Activated CD4-positive, alpha-beta T cell treated with anti-CD3 and anti-CD28 coated beads for 36 hours (primary cell): ENCODE measurements at regions not wholly inside any gene's neighbourhood (a gene's known extent, or its start where the extent isn't known, plus 50 kb on each side); places are given as distances from the start of the nearest gene placed in this dataset.
A peak's percentile ranks its signal among the peaks of the same experiment; 100 is the strongest.

ENCODE experiments used
- ATAC-seq: fragments of 200-7000 bp; cut with Tn5 transposase; one replicate; pipeline ENCODE4 v1.10.0; 2021; ENCODE audit warnings: mild to moderate bottlenecking, moderate library complexity
- CTCF ChIA-PET: fragments of 350-600 bp; sonication (Branson Sonifier 250); formaldehyde crosslinking; loops from one replicate; lab custom pipeline; 2021; ENCODE audit warnings: antibody characterized with exemption; lab: Charles Lee
- POLR2A ChIA-PET: fragments of 350-600 bp; sonication (Branson Sonifier 250); formaldehyde crosslinking; loops from one replicate; lab custom pipeline; 2021; ENCODE audit warnings: antibody characterized with exemption, inconsistent platforms; lab: Charles Lee
- DNase-seq: peaks from one replicate; pipeline ENCODE4 v3.0.0-alpha.2; 2020
- H3K27ac Mint-ChIP-seq: one replicate; pipeline ENCODE4 v1.8.0; 2021; ENCODE audit warnings: mixed read lengths
- H3K27me3 Mint-ChIP-seq: one replicate; pipeline ENCODE4 v1.8.0; 2021; ENCODE audit warnings: mixed read lengths
- H3K36me3 Mint-ChIP-seq: one replicate; pipeline ENCODE4 v1.8.0; 2021; ENCODE audit warnings: low read depth, mixed read lengths
- H3K4me1 Mint-ChIP-seq: one replicate; pipeline ENCODE4 v1.8.0; 2021; ENCODE audit warnings: mixed read lengths
- H3K4me3 Mint-ChIP-seq: one replicate; pipeline ENCODE4 v1.8.0; 2021; ENCODE audit warnings: mild to moderate bottlenecking, moderate library complexity, mixed read lengths
- H3K9me3 Mint-ChIP-seq: one replicate; pipeline ENCODE4 v1.8.0; 2021; ENCODE audit warnings: low read depth, mixed read lengths
- intact Hi-C, 2 experiments: fragments of 100-400 bp; cut with DNase I in 1 of 2; cut with micrococcal nuclease in 1 of 2; formaldehyde crosslinking; loops; one replicate each; pipeline versions ENCODE4 v1.14.2 to v1.15.1; 2022 to 2024; cut with DNase I, micrococcal nuclease

DNA sequence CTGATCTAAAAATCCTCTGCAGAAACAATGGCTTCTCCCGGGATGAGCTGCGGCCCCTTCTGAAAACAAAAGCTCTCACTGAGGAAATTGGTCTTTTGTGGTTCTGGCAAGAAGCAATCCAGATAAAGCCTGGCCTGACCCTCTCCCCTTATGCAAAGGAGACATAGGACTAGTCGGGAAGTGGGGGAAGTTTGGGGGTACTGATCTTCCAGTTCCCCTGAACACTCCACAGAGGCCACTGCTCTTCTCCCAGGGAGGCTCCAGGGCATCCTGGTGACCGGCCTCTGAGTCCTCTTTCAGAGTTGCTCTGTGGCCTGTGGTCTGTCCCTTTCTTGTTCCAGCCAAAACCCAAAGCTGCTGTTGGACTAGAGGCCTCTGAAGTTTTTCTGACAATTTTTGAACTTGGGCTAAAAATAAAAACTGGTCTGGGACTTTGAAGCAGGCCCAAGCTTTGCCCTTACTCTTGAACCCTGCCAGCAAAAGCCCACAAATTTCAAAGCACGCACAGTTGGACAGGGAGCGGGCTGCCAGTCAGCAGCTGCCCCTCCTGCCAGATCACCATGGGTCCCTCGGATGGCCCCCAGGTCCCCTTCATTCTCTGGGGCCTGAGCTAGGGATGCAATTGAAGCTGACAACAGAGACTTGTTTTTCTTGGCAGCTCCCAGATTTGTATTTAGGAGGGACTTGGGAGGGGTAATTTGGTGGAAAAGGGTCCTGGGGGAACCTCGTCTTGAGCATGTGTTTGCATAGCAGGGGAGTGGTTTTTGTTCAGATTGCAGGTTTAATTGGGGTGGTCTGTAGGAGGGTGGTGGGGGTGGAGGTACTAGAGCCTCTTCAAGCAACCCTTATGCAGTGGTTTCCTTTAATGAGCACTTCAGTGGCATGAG is 381.6 kb upstream of the CADM1 start:
- H3K27ac Mint-ChIP-seq: no peak overlapping the region
- H3K9me3 Mint-ChIP-seq: peaks cover 9% of the 10 kb centered on the region
- DNase-seq (no peak), ATAC-seq (no peak)
- peaks cover 2% of the 10 kb centered on the region for H3K27me3 Mint-ChIP-seq
- intact Hi-C loops: no loop called here
- POLR2A ChIA-PET: interaction anchor here (0.5 kb wide), 1 partner anchor 484 kb away, joined by 5 read pairs; no protein-coding TSS in a partner anchor
- peaks cover 4% of the 10 kb centered on the region for H3K36me3 Mint-ChIP-seq
- CTCF ChIA-PET: no interaction called here
- H3K4me1 Mint-ChIP-seq: no peaks in the 10 kb centered on the region
- no peak overlapping the region for H3K4me3 Mint-ChIP-seq

DNA sequence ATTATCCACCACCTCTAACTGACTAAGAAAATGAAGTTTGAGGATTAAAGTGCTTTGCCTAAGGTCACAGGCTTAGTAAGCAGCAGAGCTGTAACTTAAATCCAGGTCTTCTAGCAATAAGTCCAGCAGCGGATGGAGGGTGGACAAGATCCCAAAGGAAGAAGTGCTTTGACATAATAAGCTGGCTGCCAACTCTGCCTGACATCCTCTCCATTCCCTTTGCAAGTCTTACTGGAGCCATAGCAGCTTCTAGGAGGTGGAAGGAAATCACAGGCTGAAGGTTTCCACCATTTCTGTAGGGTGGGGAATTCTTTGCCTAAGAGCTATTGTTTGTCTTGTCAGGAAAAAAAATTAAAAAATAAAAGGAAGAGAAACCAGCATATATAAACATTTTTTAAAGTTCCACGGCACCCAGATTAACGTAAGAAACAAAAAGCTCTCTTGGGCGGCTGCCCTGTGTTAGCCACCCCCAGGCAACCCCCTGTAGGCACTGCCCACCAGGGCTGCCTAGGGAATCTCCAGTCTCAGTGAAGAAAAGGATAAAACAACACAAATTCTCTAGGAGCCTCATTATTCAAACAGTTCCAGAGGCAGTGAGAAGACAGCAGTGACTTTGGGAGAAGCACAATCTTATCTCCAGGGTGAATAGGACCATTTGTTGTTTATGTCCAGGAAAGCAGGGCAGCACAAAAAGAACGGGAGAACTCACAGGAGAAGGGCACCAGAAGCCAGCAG is 380.8 kb upstream of the CADM1 start:
- H3K4me1 Mint-ChIP-seq: no peaks in the 10 kb centered on the region
- no peak overlapping the region for H3K4me3 Mint-ChIP-seq
- DNase-seq (no peak), ATAC-seq (no peak)
- CTCF ChIA-PET: no interaction called here
- H3K9me3 Mint-ChIP-seq: peaks cover 7% of the 10 kb centered on the region
- POLR2A ChIA-PET: no interaction called here
- no peaks in the 10 kb centered on the region for H3K27me3 Mint-ChIP-seq
- no peak overlapping the region for H3K27ac Mint-ChIP-seq
- intact Hi-C loops: no loop called here
- H3K36me3 Mint-ChIP-seq: peaks cover 4% of the 10 kb centered on the region

DNA sequence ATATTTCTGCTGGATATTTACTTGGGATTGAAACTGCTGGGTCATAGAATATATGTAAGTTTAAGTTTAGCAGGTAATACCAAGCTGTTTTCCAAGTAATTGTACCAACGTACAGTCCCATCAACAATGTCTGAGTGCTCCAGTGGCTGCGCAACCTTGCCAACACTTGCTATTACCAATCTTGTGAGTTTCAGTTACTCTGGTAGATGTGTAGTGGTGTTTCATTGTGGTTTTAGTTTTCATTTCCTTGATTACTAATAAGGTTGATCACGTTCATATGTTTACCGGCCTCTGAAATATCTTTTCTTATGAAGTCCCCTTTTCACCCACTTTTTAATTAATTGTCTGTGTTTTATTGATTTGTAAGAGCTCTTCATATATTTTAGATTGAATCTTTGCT is 370.6 kb upstream of the CADM1 start:
- CTCF ChIA-PET: no interaction called here
- no peak for DNase-seq
- Mint-ChIP-seq H3K27me3 (peaks cover 5% of the 10 kb centered on the region), H3K27ac (no peak overlapping the region), H3K36me3 (no peaks in the 10 kb centered on the region), H3K4me3 (no peak overlapping the region), H3K9me3 (no peaks in the 10 kb centered on the region), H3K4me1 (no peaks in the 10 kb centered on the region)
- POLR2A ChIA-PET: no interaction called here
- intact Hi-C loops: no loop called here
- ATAC-seq: no peak

GRCh38 chr11:115873813-115874212 is 369.6 kb upstream of the CADM1 start:
- POLR2A ChIA-PET: no interaction called here
- ATAC-seq: no peak
- H3K27me3 Mint-ChIP-seq: peaks cover 9% of the 10 kb centered on the region
- no peaks in the 10 kb centered on the region for H3K4me1 Mint-ChIP-seq
- intact Hi-C loops: no loop called here
- CTCF ChIA-PET: no interaction called here
- no peaks in the 10 kb centered on the region for H3K9me3 Mint-ChIP-seq
- DNase-seq: no peak
- no peaks in the 10 kb centered on the region for H3K36me3 Mint-ChIP-seq
- H3K4me3 Mint-ChIP-seq: no peak overlapping the region
- no peak overlapping the region for H3K27ac Mint-ChIP-seq

- intact Hi-C loops: no loop called here
- peaks cover 9% of the 10 kb centered on the region for H3K27me3 Mint-ChIP-seq
- H3K9me3 Mint-ChIP-seq: no peaks in the 10 kb centered on the region
- ATAC-seq (no peak), DNase-seq (no peak)
- ChIA-PET POLR2A (no interaction called here), CTCF (interaction anchor here (0.8 kb wide), 1 partner anchor 375 kb away, joined by 3 read pairs; no protein-coding TSS in a partner anchor)
- no peak overlapping the region for H3K27ac Mint-ChIP-seq
- no peaks in the 10 kb centered on the region for H3K4me1 Mint-ChIP-seq
- no peak overlapping the region for H3K4me3 Mint-ChIP-seq
- no peaks in the 10 kb centered on the region for H3K36me3 Mint-ChIP-seq
Observed at GRCh38 chr11:115872416-115872815, 368.2 kb upstream of the CADM1 start.

DNA sequence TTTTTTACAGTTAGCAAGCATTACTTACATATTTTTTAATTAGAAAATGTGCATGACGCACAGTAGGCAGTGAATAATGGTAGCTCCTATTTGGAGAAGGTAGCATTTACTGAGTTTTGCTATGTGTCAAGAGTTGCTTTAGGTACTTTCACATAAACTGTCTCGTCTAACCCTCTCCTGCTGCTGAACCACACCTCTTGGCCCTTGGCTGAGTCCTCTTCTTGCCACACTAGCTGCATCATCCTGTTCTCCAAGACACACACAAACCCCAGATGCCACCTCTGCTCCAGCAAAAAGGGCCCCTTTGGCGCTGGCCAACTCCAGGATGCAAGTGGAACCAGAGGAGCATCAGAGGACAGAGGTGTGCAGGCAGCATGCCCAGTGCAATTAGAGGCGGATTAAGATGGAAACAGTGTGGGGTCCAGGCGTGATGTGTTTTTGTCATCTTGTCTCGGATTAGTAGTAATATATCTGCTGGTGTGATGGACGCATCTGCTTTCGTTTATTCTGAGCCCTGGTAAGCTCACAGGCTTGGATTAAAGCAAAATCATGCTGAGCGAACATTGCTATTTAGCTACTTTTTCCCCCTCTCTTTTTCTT is 367.0 kb upstream of the CADM1 start:
- intact Hi-C loops: no loop called here
- no peak for DNase-seq
- no peaks in the 10 kb centered on the region for H3K9me3 Mint-ChIP-seq
- no peaks in the 10 kb centered on the region for H3K36me3 Mint-ChIP-seq
- ChIA-PET CTCF (no interaction called here), POLR2A (no interaction called here)
- peaks cover 9% of the 10 kb centered on the region for H3K27me3 Mint-ChIP-seq
- no peak for ATAC-seq
- H3K4me1 Mint-ChIP-seq: no peaks in the 10 kb centered on the region
- H3K27ac Mint-ChIP-seq: no peak overlapping the region
- no peak overlapping the region for H3K4me3 Mint-ChIP-seq

GRCh38 chr11:115869780-115870431 is 365.7 kb upstream of the CADM1 start:
- ChIA-PET CTCF (interaction anchor here (0.5 kb wide), 1 partner anchor 49 kb away, joined by 3 read pairs; no protein-coding TSS in a partner anchor), POLR2A (no interaction called here)
- DNase-seq (peak; percentile 31), ATAC-seq (peak; percentile 33)
- Mint-ChIP-seq H3K36me3 (no peaks in the 10 kb centered on the region), H3K4me3 (no peak overlapping the region), H3K9me3 (peaks cover under 1% of the 10 kb centered on the region), H3K4me1 (no peaks in the 10 kb centered on the region), H3K27ac (no peak overlapping the region), H3K27me3 (peaks cover 9% of the 10 kb centered on the region)
- intact Hi-C loops: no loop called here

- no peak overlapping the region for H3K27ac Mint-ChIP-seq
- no peaks in the 10 kb centered on the region for H3K4me1 Mint-ChIP-seq
- ChIA-PET CTCF (no interaction called here), POLR2A (no interaction called here)
- DNase-seq (no peak), ATAC-seq (no peak)
- intact Hi-C loops: no loop called here
- no peak overlapping the region for H3K4me3 Mint-ChIP-seq
- no peaks in the 10 kb centered on the region for H3K36me3 Mint-ChIP-seq
- peaks cover 9% of the 10 kb centered on the region for H3K27me3 Mint-ChIP-seq
- peaks cover 3% of the 10 kb centered on the region for H3K9me3 Mint-ChIP-seq
Observed at GRCh38 chr11:115869131-115869530, 364.9 kb upstream of the CADM1 start.

DNA sequence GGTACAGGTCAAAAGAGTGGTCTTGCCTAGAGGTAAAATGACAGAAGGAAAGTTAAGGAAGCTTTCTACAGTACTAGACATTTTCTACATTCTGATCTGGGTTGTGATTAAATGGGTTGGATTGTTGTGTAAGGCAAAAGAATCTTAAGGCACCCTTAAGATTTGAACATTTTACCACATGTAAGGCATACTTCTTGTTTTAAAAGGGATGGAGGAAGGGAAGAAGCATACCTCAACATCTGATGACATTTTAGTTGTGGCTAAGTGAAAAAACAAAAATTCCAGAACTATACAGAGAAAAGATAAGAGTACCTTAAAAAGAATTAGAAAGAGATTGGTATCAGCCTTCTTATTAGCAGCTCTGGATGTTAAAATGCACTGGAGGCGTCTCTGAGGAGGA is 356.0 kb upstream of the CADM1 start:
- Mint-ChIP-seq H3K9me3 (peaks cover 12% of the 10 kb centered on the region), H3K4me1 (no peaks in the 10 kb centered on the region), H3K4me3 (no peak overlapping the region), H3K36me3 (no peaks in the 10 kb centered on the region), H3K27ac (no peak overlapping the region), H3K27me3 (no peaks in the 10 kb centered on the region)
- ChIA-PET POLR2A (no interaction called here), CTCF (no interaction called here)
- ATAC-seq (no peak), DNase-seq (no peak)
- intact Hi-C loops: no loop called here

DNA sequence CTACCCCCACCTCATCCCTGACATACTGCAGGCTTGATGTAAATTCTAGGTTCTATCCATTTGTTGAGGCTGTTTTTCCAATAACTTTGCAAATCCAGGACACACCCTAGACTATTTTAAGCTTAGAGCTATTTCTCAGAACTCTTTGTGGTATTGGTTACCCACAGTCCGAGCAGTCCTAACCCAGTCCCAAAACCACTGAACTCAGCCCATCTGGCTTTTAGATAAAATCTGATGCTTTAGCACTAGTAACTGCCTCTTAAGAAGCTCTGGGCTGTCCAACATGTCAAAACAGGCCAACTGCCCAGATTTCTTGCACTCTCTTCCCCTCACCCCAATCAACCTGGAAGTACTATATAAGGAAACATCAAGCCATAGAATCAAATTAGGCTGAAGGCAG is 344.4 kb upstream of the CADM1 start:
- Mint-ChIP-seq H3K27me3 (peaks cover 5% of the 10 kb centered on the region), H3K4me1 (no peaks in the 10 kb centered on the region), H3K36me3 (no peaks in the 10 kb centered on the region), H3K27ac (no peak overlapping the region), H3K4me3 (no peak overlapping the region), H3K9me3 (peaks cover 3% of the 10 kb centered on the region)
- ChIA-PET POLR2A (no interaction called here), CTCF (no interaction called here)
- intact Hi-C loops: no loop called here
- ATAC-seq (no peak), DNase-seq (no peak)

DNA sequence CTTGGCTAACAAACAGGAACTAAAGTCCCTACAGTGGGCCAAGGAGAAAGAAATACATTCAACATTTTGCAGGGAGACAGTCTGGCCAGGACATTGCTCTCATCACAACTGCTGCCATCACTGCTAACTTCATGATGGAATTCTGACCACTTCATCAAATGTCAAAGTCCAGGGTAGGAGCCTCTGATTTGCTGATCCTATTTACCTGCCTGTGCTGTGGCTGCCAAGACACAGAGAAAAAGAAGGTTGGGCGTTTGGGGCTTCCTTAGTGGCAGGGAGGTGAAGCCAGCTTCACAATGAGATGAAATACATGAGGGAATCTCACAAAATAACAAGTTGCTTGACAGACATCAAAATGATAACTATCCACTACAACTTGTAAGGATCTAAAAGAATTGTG is 343.9 kb upstream of the CADM1 start:
- Mint-ChIP-seq H3K27ac (no peak overlapping the region), H3K27me3 (peaks cover 3% of the 10 kb centered on the region), H3K36me3 (no peaks in the 10 kb centered on the region), H3K4me3 (no peak overlapping the region), H3K9me3 (no peaks in the 10 kb centered on the region), H3K4me1 (no peaks in the 10 kb centered on the region)
- intact Hi-C loops: no loop called here
- no peak for ATAC-seq
- CTCF ChIA-PET: no interaction called here
- POLR2A ChIA-PET: no interaction called here
- DNase-seq: no peak
